PC-3 (cell line): ENCODE measurements at regions not wholly inside any gene's neighbourhood (a gene's known extent, or its start where the extent isn't known, plus 50 kb on each side); places are given as distances from the start of the nearest gene placed in this dataset.

Experiments
- ATAC-seq: fragments of 200-7000 bp; cut with Tn5 transposase; 2 replicates; pipeline ENCODE4 v1.9.1; 2020; ENCODE audit warnings: mild to moderate bottlenecking, moderate library complexity
- BruUV-seq: library from RNA; stranded (reverse); fragments of 400-500 nt; replicated peaks from 2 replicates; lab custom pipeline; 2021; lab: Mats Ljungman, UMichigan
- CTCF ChIA-PET: fragments of 300-600 bp; sonication (Branson Sonifier 250); formaldehyde crosslinking; loops from one replicate; lab custom pipeline; 2022; ENCODE audit warnings: antibody characterized with exemption; lab: Charles Lee
- POLR2A ChIA-PET: fragments of 300-600 bp; sonication (Branson Sonifier 250); formaldehyde crosslinking; loops from one replicate; lab custom pipeline; 2022; ENCODE audit warnings: antibody characterized with exemption; ENCODE audit not compliant: unreplicated experiment; lab: Charles Lee
- DNase-seq: peaks from one replicate; pipeline ENCODE4 v3.0.0-alpha.2; 2015
- H2AFZ ChIP-seq: fragments of 300-600 bp; sonication (generic); 2 replicates; pipeline ENCODE4 v1.6.0; 2016; ENCODE audit warnings: antibody characterized with exemption, low read length
- H3F3A ChIP-seq: fragments of 300-600 bp; sonication (generic); one replicate; pipeline ENCODE4 v1.6.0; 2017; ENCODE audit warnings: antibody characterized with exemption, low read length, control low read depth, mild to moderate bottlenecking; ENCODE audit not compliant: unreplicated experiment
- H3K27ac ChIP-seq: fragments of 300-600 bp; sonication (generic); 2 replicates; pipeline ENCODE4 v1.5.1; 2016; ENCODE audit warnings: mild to moderate bottlenecking, low read length
- H3K27me3 ChIP-seq: fragments of 300-600 bp; sonication (generic); 2 replicates; pipeline ENCODE4 v1.6.1; 2016; ENCODE audit warnings: low read length, mixed read lengths
- H3K36me3 ChIP-seq: fragments of 300-600 bp; sonication (generic); 2 replicates; pipeline ENCODE4 v1.6.1; 2016; ENCODE audit warnings: low read depth, mixed run types, low read length, mixed read lengths
- H3K4me1 ChIP-seq: fragments of 300-600 bp; sonication (generic); 2 replicates; pipeline ENCODE4 v1.5.1; 2016; ENCODE audit warnings: low read length; ENCODE audit not compliant: insufficient read depth
- H3K4me2 ChIP-seq: fragments of 300-600 bp; sonication (generic); 2 replicates; pipeline ENCODE4 v1.6.0; 2016; ENCODE audit warnings: low read length
- H3K4me3 ChIP-seq: fragments of 300-600 bp; sonication (generic); 2 replicates; pipeline ENCODE4 v1.5.1; 2016; ENCODE audit warnings: mild to moderate bottlenecking, low read length, mixed read lengths
- H3K79me2 ChIP-seq: fragments of 300-600 bp; sonication (generic); 2 replicates; pipeline ENCODE4 v1.6.1; 2017; ENCODE audit warnings: low read length, mixed read lengths
- H3K9ac ChIP-seq: fragments of 300-600 bp; sonication (generic); 2 replicates; pipeline ENCODE4 v1.6.0; 2016; ENCODE audit warnings: mild to moderate bottlenecking, low read length
- H3K9me2 ChIP-seq: fragments of 300-600 bp; sonication (generic); replicated peaks from 2 replicates; pipeline ENCODE4 v1.6.1; 2016; ENCODE audit warnings: mixed run types, low read length, mixed read lengths
- H3K9me3 ChIP-seq: fragments of 300-600 bp; sonication (generic); 2 replicates; pipeline ENCODE4 v1.6.1; 2016; ENCODE audit warnings: low read length, mixed read lengths
- H4K20me1 ChIP-seq: fragments of 300-600 bp; sonication (generic); 2 replicates; pipeline ENCODE4 v1.6.1; 2016; ENCODE audit warnings: low read length, mixed read lengths
- EZH2 ChIP-seq: fragments of 300-600 bp; sonication (generic); IDR thresholded peaks from one replicate; pipeline ENCODE4 v1.6.1; 2017; ENCODE audit warnings: antibody characterized with exemption, mild to moderate bottlenecking, low read length; ENCODE audit not compliant: unreplicated experiment
- EZH2phosphoT487 ChIP-seq: fragments of 300-600 bp; sonication (generic); IDR thresholded peaks from 2 replicates; pipeline ENCODE4 v1.6.1; 2018; ENCODE audit warnings: mild to moderate bottlenecking, antibody characterized with exemption, low read length, borderline replicate concordance
- intact Hi-C: fragments of 100-400 bp; cut with micrococcal nuclease; formaldehyde crosslinking; loops from 2 replicates; pipeline ENCODE4 v1.9.0; 2023
- TF ChIP-seq, protein P1 (sequence below): fragments of 300-600 bp; sonication (generic); conservative IDR thresholded peaks from 2 replicates; pipeline ENCODE4 v1.5.1; 2017; ENCODE audit warnings: antibody characterized with exemption, low read depth, mild to moderate bottlenecking, low read length

- H3K4me3 ChIP-seq: no peak overlapping the region
- no peak overlapping the region for H3K4me2 ChIP-seq
- DNase-seq (no peak), ATAC-seq (no peak)
- H3K9ac ChIP-seq: no peak overlapping the region
- ChIA-PET CTCF (no interaction called here), POLR2A (no interaction called here)
- no peaks in the 10 kb centered on the region for H4K20me1 ChIP-seq
- no peaks in the 10 kb centered on the region for H3K36me3 ChIP-seq
- no TSS peak for BruUV-seq
- H3K9me3 ChIP-seq: no peaks in the 10 kb centered on the region
- H3K9me2 ChIP-seq: no peaks in the 10 kb centered on the region
- TF ChIP-seq EZH2 (no peak), EZH2phosphoT487 (no peak)
- TF ChIP-seq, protein P1, sequence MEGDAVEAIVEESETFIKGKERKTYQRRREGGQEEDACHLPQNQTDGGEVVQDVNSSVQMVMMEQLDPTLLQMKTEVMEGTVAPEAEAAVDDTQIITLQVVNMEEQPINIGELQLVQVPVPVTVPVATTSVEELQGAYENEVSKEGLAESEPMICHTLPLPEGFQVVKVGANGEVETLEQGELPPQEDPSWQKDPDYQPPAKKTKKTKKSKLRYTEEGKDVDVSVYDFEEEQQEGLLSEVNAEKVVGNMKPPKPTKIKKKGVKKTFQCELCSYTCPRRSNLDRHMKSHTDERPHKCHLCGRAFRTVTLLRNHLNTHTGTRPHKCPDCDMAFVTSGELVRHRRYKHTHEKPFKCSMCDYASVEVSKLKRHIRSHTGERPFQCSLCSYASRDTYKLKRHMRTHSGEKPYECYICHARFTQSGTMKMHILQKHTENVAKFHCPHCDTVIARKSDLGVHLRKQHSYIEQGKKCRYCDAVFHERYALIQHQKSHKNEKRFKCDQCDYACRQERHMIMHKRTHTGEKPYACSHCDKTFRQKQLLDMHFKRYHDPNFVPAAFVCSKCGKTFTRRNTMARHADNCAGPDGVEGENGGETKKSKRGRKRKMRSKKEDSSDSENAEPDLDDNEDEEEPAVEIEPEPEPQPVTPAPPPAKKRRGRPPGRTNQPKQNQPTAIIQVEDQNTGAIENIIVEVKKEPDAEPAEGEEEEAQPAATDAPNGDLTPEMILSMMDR: no peak
- intact Hi-C loops: no loop called here
- H3K27ac ChIP-seq: no peak overlapping the region
- no peaks in the 10 kb centered on the region for H3F3A ChIP-seq
- H2AFZ ChIP-seq: no peak overlapping the region
- no peaks in the 10 kb centered on the region for H3K79me2 ChIP-seq
- H3K4me1 ChIP-seq: no peaks in the 10 kb centered on the region
- no peaks in the 10 kb centered on the region for H3K27me3 ChIP-seq
These were observed 84.1 kb downstream of the POM121L12 start for GRCh38 chr7:53119514-53119941.

GRCh38 chr7:53121374-53121773 lies 85.9 kb downstream of the POM121L12 start:
- Histone ChIP-seq H3K4me2 (no peak overlapping the region), H2AFZ (no peak overlapping the region), H3K79me2 (no peaks in the 10 kb centered on the region), H3K9ac (no peak overlapping the region), H3K4me1 (no peaks in the 10 kb centered on the region), H3K9me3 (no peaks in the 10 kb centered on the region), H3K27ac (no peak overlapping the region), H3K27me3 (no peaks in the 10 kb centered on the region), H3F3A (no peaks in the 10 kb centered on the region), H4K20me1 (no peaks in the 10 kb centered on the region), H3K9me2 (no peaks in the 10 kb centered on the region), H3K36me3 (no peaks in the 10 kb centered on the region), H3K4me3 (no peak overlapping the region)
- DNase-seq (no peak), ATAC-seq (no peak)
- CTCF ChIA-PET: no interaction called here
- TF ChIP-seq, protein P1: no peak
- no peak for TF ChIP-seq EZH2
- TF ChIP-seq EZH2phosphoT487: no peak
- intact Hi-C loops: no loop called here
- POLR2A ChIA-PET: no interaction called here
- BruUV-seq: no TSS peak

DNA sequence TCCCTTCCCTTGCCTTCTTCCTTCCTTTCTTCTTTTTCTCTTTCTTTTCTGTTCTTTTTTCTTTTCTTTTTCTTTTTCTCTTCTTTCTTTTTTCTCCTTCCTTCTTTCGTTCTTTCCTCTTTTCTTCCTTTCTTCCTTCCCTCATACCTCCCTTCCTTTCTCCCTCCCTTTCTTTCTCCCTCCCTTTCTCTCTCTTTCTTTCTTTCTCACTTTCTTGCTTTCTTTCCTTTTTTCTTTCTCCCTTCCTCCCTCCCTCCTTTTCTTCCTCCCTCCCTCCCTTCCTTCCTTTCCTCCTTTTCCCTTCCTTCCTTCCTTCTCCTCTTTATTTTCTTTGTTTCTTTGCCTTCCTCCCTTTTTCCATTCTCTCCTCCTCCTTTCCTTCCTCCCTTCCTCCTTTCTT lies 96.3 kb downstream of the POM121L12 start:
- Histone ChIP-seq H3K9me2 (no peaks in the 10 kb centered on the region), H3K4me1 (no peaks in the 10 kb centered on the region), H3K27me3 (no peaks in the 10 kb centered on the region), H3K9me3 (no peaks in the 10 kb centered on the region), H3F3A (no peaks in the 10 kb centered on the region), H4K20me1 (no peaks in the 10 kb centered on the region), H3K79me2 (no peaks in the 10 kb centered on the region), H3K4me3 (no peak overlapping the region), H3K27ac (no peak overlapping the region), H3K4me2 (no peak overlapping the region), H3K36me3 (no peaks in the 10 kb centered on the region), H2AFZ (no peak overlapping the region), H3K9ac (no peak overlapping the region)
- intact Hi-C loops: no loop called here
- ATAC-seq: no peak
- TF ChIP-seq EZH2: no peak
- TF ChIP-seq EZH2phosphoT487: no peak
- TF ChIP-seq, protein P1: no peak
- ChIA-PET CTCF (no interaction called here), POLR2A (no interaction called here)
- BruUV-seq: no TSS peak
- no peak for DNase-seq
